HEK293 (cell line): ENCODE measurements at regions not wholly inside any gene's neighbourhood (a gene's known extent, or its start where the extent isn't known, plus 50 kb on each side); places are given as distances from the start of the nearest gene placed in this dataset.

Experiments
- CTCF ChIP-seq: fragments of 450-650 bp; formaldehyde crosslinking; IDR thresholded peaks from 2 replicates; pipeline ENCODE4 v1.5.1; 2016; ENCODE audit warnings: missing biosample characterization, missing genetic modification characterization
- ZNF426 ChIP-seq: fragments of 450-650 bp; formaldehyde crosslinking; IDR thresholded peaks from 2 replicates; pipeline ENCODE4 v1.5.1; 2017; ENCODE audit warnings: missing biosample characterization, missing genetic modification characterization, mild to moderate bottlenecking, inconsistent platforms, moderate library complexity

GRCh38 chr2:9069543-9069942 is 66.1 kb upstream of the MBOAT2 start:
- TF ChIP-seq ZNF426 (tag by site-specific recombination) (no peak), CTCF (no peak)
